22Rv1 (cell line): ENCODE measurements at regions not wholly inside any gene's neighbourhood (a gene's known extent, or its start where the extent isn't known, plus 50 kb on each side); places are given as distances from the start of the nearest gene placed in this dataset.

Experiments
- H3K27ac ChIP-seq: fragments of 450-650 bp; 2 replicates; pipeline ENCODE4 v1.5.1; 2017
- ZFX ChIP-seq: fragments of 450-650 bp; IDR thresholded peaks from 2 replicates; pipeline ENCODE4 v1.6.1; 2017; ENCODE audit warnings: antibody characterized with exemption, borderline replicate concordance
- TF ChIP-seq, protein P1 (sequence below): fragments of 450-650 bp; IDR thresholded peaks from 2 replicates; pipeline ENCODE4 v1.5.1; 2017; ENCODE audit warnings: mild to moderate bottlenecking

DNA sequence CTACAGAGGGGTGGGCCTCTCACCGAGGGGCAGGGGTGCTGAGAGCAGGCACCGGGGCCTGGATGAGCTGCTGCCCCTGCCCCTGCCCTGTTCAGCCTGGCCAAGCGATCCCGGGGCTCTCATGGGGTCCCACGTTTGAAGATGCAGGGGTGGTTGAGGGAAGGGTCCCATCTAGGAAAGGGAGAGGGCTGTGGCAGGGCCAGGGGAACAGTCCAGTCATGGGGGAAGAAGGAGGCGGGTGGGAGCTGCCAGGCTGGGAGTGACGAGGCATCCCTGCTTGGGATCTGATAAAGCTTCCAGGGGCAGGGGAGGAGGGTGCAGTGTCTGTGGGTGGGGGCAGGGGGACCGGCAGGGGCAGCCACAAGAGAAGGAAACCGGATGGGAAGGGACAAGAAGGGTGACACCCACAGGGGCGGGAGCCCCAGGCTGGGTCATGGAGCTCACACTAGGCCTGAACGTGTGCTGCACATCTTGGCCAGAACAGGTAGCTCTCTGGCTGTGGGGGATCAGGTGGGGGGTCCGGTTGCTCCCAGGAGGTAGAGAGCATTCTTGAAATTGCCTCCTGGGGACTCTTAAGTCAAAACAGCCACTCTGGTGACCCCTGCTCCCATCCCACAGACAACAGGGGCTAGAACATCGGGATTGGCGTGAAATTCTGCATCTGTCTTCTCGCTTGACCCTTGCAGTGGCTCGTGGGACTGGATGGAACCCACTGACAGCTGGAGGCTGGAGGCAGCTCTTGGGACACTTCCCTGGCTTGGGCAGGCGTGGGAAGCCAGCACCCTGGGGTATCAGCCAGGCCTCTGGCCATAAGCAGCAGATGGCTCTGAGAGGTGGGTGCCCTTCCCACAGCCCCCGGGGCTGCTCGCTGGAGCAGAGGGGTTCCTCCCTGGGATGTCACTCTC is 58.0 kb upstream of the GATA5 start:
- no peak overlapping the region for H3K27ac ChIP-seq
- TF ChIP-seq ZFX, result no peak
- TF ChIP-seq, protein P1, sequence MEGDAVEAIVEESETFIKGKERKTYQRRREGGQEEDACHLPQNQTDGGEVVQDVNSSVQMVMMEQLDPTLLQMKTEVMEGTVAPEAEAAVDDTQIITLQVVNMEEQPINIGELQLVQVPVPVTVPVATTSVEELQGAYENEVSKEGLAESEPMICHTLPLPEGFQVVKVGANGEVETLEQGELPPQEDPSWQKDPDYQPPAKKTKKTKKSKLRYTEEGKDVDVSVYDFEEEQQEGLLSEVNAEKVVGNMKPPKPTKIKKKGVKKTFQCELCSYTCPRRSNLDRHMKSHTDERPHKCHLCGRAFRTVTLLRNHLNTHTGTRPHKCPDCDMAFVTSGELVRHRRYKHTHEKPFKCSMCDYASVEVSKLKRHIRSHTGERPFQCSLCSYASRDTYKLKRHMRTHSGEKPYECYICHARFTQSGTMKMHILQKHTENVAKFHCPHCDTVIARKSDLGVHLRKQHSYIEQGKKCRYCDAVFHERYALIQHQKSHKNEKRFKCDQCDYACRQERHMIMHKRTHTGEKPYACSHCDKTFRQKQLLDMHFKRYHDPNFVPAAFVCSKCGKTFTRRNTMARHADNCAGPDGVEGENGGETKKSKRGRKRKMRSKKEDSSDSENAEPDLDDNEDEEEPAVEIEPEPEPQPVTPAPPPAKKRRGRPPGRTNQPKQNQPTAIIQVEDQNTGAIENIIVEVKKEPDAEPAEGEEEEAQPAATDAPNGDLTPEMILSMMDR, result no peak

DNA sequence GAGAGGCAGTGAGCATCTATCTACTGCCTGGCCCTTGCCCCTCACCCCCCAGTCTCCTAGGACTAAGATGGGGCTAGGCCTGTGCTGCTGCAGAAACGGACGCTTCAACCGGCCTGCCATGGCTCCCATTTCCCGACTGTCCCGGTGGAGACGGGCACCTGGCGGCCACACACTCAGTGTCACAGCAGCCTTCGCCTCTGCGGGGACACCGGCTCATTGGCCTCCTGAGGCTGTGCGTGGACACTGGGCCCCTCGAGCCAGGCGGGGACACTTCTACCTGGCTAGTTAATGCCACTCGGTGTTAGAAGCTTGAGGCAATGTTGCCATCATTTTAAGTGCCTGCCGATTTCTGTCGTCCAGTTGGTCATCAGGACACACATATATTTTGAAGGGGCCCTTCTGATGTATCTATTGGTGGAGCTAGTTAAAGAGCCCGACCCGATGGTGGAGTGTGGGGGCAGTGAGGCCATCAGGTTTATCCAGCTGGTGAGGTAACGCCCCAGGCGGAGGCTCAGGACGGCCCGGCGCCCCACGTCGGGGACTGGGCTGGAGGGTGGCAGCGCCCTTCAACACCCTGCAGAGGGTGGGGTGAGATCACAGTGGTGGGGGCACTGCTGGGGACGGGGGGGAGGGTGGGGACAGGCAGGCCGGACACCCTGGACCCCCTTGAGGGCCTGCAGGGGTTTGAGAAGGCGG is 58.9 kb upstream of the GATA5 start:
- H3K27ac ChIP-seq, result no peak overlapping the region
- TF ChIP-seq, protein P1, result no peak
- no peak for TF ChIP-seq ZFX

DNA sequence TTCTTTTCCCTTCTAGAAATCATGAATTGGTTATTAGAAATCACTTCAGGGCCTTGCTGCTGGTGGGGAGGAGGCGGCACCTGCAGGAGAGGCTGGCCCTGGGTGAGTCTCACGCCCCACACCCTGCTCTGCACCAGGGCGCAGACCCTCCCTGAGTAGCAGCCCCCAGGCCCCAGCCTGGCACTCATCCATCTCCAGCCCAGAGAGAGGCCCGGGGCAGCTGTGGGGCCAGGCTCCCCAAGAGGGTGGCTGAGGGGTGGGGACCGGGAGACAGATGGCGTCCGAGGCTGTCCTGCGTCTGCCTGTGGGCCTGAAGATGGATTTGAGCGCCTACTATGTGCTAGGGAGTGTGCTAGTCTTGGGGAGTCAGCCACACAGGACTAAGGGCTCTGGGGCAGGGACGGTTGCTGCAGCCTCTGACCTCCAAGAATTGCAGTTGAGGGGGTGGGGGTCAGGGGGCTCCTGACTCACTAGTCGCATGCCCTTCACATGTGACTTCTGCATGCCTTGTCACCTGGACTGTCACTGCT is 59.6 kb upstream of the GATA5 start:
- no peak overlapping the region for H3K27ac ChIP-seq
- no peak for TF ChIP-seq ZFX
- TF ChIP-seq, protein P1, result no peak

DNA sequence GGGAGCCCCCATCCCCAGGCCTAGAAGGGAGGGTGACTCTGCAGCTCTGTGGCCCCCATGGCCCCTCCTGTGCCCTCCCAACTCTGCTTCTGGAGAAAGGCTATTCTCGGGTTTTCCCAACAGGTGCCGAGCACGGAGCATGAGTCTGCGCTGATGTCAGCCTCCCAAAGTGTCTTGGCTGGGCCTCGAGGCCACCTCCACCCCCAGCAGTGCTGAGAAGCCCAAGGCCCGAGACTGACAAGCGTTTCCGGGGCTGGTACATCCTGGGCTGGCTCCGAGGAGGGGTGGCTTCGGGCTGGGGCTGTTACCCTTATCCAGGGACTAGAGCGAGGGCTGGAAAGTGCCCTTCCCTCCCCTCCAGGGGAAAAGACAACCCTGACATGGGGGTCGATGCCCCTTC is 60.2 kb upstream of the GATA5 start:
- TF ChIP-seq, protein P1, result no peak
- TF ChIP-seq ZFX, result no peak
- no peak overlapping the region for H3K27ac ChIP-seq

DNA sequence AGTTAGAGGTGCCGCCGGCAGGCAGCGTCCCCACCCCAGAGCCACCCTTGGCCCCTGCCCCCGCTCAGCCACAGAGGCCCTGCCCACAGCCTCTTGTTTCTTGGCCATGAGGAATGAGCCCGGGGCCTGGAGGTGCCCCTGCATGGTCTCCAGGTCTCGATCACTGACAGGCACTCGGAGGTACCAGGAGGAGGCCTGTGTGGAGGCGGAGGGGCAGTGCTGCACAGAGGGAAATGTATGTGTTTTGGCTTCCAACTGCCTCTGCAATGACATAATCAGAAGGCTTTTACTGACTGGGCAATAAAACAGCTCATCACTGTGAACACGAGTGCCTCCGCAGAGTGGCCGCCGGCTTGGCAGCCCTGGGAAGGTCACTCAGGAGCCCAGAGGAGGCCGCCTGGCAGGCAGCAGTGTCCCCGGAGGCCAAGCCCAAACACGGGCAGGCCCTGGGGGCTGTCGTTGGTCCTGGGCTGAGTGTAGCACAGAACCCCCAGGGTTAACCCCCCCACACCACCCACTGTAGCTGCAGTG is 61.1 kb upstream of the GATA5 start:
- no peak for TF ChIP-seq ZFX
- TF ChIP-seq, protein P1, result no peak
- no peak overlapping the region for H3K27ac ChIP-seq

DNA sequence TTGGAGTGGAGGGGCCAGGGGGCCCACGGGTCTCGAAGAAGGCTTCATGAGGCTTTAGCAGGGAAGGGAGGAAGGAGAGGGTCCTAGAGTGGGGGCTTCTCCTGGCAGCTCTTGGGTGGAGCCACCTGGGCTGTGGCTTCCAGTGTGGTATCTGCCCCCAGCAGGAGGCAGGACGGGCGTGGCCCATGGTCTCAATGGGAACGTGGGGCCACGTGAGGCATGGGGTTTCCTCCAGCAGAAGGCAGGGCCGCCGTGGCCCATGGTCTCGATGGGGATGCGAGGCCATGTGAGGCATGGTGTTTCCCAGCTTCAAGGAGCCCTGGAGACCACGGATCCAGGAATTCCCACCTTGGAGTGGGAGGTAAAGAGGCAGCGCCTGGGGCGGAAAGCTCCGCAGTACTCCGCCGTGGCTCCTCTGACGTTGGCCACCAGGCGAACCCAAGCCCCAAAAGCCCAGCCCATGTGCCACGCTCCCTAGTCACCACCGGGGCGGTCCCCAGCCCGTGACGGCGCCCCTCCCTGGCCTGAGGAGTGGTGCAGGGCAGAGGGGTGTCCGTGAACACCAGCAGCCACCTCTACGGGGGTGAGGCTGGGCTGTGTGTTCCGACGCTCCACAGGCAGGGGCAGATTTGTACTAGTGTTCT is 62.0 kb upstream of the GATA5 start:
- H3K27ac ChIP-seq, result no peak overlapping the region
- TF ChIP-seq ZFX, result no peak
- TF ChIP-seq, protein P1, result no peak
